Right cardiac atrium (tissue), 5 donors: ENCODE measurements at regions not wholly inside any gene's neighbourhood (a gene's known extent, or its start where the extent isn't known, plus 50 kb on each side); places are given as distances from the start of the nearest gene placed in this dataset.

Experiments used
- ATAC-seq, 2 donors: fragments of 200-7000 bp; cut with Tn5 transposase; one replicate each; pipeline versions ENCODE4 v1.8.0 to v1.9.1; 2020; ENCODE audit warnings: moderate library complexity in 2 of 2, mild to moderate bottlenecking in 1 of 2
- DNase-seq, 3 donors: peaks; one replicate each; pipeline ENCODE4 v3.0.0-alpha.2; 2020
- H3K27ac ChIP-seq: one replicate; pipeline ENCODE4 v1.5.1; 2013; ENCODE audit warnings: mild to moderate bottlenecking, low read length, control low read depth, moderate library complexity
- H3K27me3 ChIP-seq: one replicate; pipeline ENCODE4 v1.6.1; 2013; ENCODE audit not compliant: control insufficient read depth, insufficient read depth
- H3K4me1 ChIP-seq: one replicate; pipeline ENCODE4 v1.6.1; 2013; ENCODE audit warnings: low read length; ENCODE audit not compliant: control insufficient read depth, insufficient read depth
- H3K4me3 ChIP-seq: one replicate; pipeline ENCODE4 v1.5.1; 2013; ENCODE audit warnings: low read length, control low read depth
- H3K9me3 ChIP-seq: one replicate; pipeline ENCODE4 v1.6.1; 2013; ENCODE audit warnings: low read length; ENCODE audit not compliant: control insufficient read depth
- WGBS: extraction: QIAGEN DNeasy Blood & Tissue Kit; methylation state at CpG from one replicate; pipeline ENCODE4 v1.1.7; 2013; 5-methylcytosine and 5-hydroxymethylcytosine counted together
- intact Hi-C, 4 donors: fragments of 100-400 bp; cut with DNase I; formaldehyde crosslinking; loops; one replicate each; pipeline versions ENCODE4 v1.11.0 to v1.14.0; 2022 to 2023
- donor health status: healthy with polysubstance abuse.
- donor health status: DM: no; HTN: yes; CAD: no.
- donor health status: DM: no; HTN: no; CAD: no.
- donor health status: DM: no; HTN: yes; CAD: no; lungs with severe emphysema.
- donor health status: DM: yes; HTN: yes; CAD: no.

- Histone ChIP-seq H3K4me1 (no peaks in the 10 kb centered on the region), H3K27me3 (no peaks in the 10 kb centered on the region), H3K9me3 (no peaks in the 10 kb centered on the region), H3K4me3 (no peak overlapping the region), H3K27ac (no peak overlapping the region)
- intact Hi-C loops = no loop called here
- WGBS = 72% methylated on average over 7 of the region's 7 CpGs
- no peak for DNase-seq
- no peak for ATAC-seq
Observed at GRCh38 chr2:235235977-235236767, 257.7 kb upstream of the AGAP1 start.

DNA sequence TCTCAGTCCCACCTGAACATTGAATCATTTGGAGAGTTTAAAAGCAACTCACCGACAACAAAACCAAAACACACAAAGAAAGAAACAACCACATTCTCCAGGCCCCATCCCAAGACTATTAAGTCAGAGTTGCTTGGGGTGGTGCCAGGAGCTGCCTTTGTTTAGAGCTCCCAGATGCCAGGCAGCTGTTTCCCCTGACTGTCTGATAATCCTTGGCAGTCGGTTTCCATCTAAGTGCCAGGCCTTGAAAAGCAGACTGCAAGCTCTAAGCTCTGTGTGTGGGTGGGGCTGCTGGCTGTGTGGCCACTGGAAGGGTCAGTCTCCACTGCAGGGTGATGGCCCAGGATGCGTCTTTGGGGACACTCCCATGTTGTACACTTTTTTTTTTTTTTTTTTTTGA is 255.3 kb upstream of the AGAP1 start:
- Histone ChIP-seq H3K27ac (no peak overlapping the region), H3K27me3 (no peaks in the 10 kb centered on the region), H3K9me3 (no peaks in the 10 kb centered on the region), H3K4me3 (no peak overlapping the region), H3K4me1 (no peaks in the 10 kb centered on the region)
- DNase-seq = peak; percentile 87 to 92 (median 88)
- peak; percentile 94 to 95 for ATAC-seq
- 10% methylated on average over 3 of the region's 3 CpGs for WGBS
- intact Hi-C loops = no loop called here

GRCh38 chr2:235240574-235240973 is 253.3 kb upstream of the AGAP1 start:
- H3K9me3 ChIP-seq = no peaks in the 10 kb centered on the region
- DNase-seq (no peak), ATAC-seq (no peak)
- H3K4me3 ChIP-seq = no peak overlapping the region
- no peak overlapping the region for H3K27ac ChIP-seq
- H3K27me3 ChIP-seq = no peaks in the 10 kb centered on the region
- 85% methylated on average over 5 of the region's 5 CpGs for WGBS
- no peaks in the 10 kb centered on the region for H3K4me1 ChIP-seq
- intact Hi-C loops = no loop called here

- ATAC-seq (no peak), DNase-seq (no peak)
- WGBS = 51% methylated on average over 8 of the region's 8 CpGs
- Histone ChIP-seq H3K9me3 (no peaks in the 10 kb centered on the region), H3K4me1 (no peaks in the 10 kb centered on the region), H3K27ac (no peak overlapping the region), H3K4me3 (no peak overlapping the region), H3K27me3 (no peaks in the 10 kb centered on the region)
- intact Hi-C loops = no loop called here
Observed at GRCh38 chr2:235244255-235245220, 249.3 kb upstream of the AGAP1 start.

GRCh38 chr2:235247001-235247400 is 246.8 kb upstream of the AGAP1 start:
- Histone ChIP-seq H3K27me3 (no peaks in the 10 kb centered on the region), H3K4me1 (no peaks in the 10 kb centered on the region), H3K9me3 (no peaks in the 10 kb centered on the region), H3K27ac (no peak overlapping the region), H3K4me3 (no peak overlapping the region)
- no peak for DNase-seq
- intact Hi-C loops = no loop called here
- ATAC-seq = no peak
- 87% methylated on average over 1 of the region's 1 CpG for WGBS

DNA sequence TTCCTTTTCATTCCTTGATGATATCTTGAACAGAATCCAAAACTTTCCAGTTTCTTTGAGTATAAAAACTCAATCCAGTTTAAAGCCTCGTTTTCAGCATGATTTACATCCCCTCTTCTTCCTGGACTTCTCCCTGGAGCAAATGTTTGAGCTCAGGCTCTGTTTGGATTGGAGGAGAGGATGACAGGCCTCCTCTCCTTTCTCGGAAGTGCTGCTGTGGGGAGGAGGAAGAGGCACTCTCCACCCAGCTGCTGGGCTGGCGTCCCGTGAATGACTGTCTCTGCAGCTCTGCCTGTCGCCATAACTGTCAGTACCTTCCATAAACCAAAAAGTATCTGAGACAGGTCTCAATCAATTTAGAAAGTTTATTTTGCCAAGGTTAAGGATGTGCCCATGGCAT is 238.2 kb upstream of the AGAP1 start:
- H3K4me1 ChIP-seq = no peaks in the 10 kb centered on the region
- WGBS = 28% methylated on average over 5 of the region's 5 CpGs
- no peak overlapping the region for H3K27ac ChIP-seq
- no peaks in the 10 kb centered on the region for H3K9me3 ChIP-seq
- ATAC-seq (peak; percentile 84), DNase-seq (peak; percentile 59 to 69 (median 67))
- H3K4me3 ChIP-seq = no peak overlapping the region
- intact Hi-C loops = no loop called here
- H3K27me3 ChIP-seq = no peaks in the 10 kb centered on the region

DNA sequence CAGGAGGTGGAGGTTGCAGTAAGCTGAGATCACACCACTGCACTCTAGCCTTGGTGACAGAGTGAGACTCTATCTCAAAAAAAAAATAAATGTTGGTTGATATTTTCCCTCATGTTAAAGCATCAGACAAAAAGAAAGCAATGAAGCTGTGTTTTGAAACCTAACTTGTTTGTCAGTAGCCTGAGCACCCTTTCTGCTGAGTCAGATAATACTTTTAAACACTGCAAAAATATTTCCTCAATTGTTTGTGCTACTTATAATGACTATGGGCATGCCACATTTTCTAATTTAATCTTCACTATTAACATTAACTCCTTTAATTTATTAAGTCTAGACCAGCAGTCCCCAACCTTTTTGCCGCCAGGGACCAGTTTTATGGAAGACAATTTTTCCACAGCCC is 236.3 kb upstream of the AGAP1 start:
- ATAC-seq (no peak), DNase-seq (no peak)
- no peak overlapping the region for H3K27ac ChIP-seq
- no peaks in the 10 kb centered on the region for H3K9me3 ChIP-seq
- no peaks in the 10 kb centered on the region for H3K27me3 ChIP-seq
- intact Hi-C loops = no loop called here
- 98% methylated on average over 1 of the region's 1 CpG for WGBS
- H3K4me1 ChIP-seq = no peaks in the 10 kb centered on the region
- no peak overlapping the region for H3K4me3 ChIP-seq

DNA sequence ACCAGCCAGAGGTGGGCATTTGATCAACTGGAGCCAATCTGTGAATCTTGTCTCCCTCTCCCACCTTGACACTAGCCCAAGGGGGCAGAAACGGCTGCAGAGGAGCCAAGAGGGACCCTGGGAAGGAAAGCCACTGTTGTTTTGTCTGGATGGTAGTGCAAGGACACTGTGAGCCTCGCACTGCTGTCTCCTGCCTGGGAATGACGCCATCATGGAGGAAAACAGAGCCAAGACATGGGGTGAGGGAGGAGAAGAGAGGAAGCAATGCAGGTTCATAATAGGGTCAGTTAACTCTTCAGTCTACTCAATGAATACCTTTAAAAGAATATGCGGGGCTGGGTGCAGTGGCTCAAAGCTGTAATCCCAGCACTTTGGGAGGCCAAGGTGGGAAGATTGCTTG is 231.1 kb upstream of the AGAP1 start:
- DNase-seq (peak in 1 of 3 donors; percentile 55), ATAC-seq (peak; percentile 29 to 56)
- peak overlapping the region; percentile 82 for H3K27ac ChIP-seq
- intact Hi-C loops = no loop called here
- H3K9me3 ChIP-seq = no peaks in the 10 kb centered on the region
- no peak overlapping the region for H3K4me3 ChIP-seq
- WGBS = 47% methylated on average over 4 of the region's 4 CpGs
- no peaks in the 10 kb centered on the region for H3K27me3 ChIP-seq
- no peaks in the 10 kb centered on the region for H3K4me1 ChIP-seq

DNA sequence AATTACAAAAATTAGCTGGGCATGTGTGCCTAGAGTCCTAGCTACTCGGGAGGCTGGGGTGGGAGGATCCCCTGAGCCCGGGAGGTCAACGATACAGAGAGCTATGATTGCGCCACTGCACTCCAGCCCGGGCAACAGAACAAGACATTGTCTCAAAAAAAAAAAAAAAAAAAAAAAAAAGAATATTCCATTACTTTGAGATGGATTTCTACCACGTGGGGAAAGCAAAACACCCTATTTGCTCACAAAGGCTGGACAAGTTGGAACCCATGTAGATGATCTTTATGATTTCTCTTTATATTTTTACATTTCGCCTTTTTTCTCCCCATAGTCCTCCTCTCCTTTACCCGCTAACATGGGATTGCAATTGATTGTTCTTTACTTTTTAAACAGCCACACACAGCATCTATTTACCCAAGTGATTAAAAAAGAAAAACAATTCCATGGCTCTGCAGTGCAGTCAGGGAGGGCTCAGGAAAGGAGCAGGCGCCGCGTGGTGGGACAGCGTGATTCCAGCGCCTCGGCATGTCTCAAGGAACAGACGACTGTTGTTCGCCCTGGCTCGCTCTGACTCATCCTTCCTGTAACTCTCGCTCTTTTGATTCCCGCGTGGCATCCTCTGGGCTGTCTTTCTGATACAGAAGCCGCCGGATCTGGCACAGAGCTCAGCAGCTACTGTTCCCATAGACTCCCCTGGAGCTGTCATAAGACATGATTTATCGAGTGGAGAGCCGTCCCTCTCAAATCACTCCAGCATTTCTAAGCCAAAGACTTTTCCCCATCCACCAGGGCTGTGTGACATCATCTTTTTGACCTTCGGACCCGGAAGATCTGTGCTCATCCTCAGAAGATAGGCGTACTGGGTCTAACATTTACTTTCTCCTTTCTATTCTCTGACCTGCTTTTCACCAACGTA is 230.4 kb upstream of the AGAP1 start:
- DNase-seq = peak; percentile 90 to 95 (median 94)
- Histone ChIP-seq H3K4me1 (no peaks in the 10 kb centered on the region), H3K9me3 (no peaks in the 10 kb centered on the region), H3K4me3 (no peak overlapping the region), H3K27ac (peak overlapping the region; percentile 9), H3K27me3 (no peaks in the 10 kb centered on the region)
- intact Hi-C loops = no loop called here
- 31% methylated on average over 28 of the region's 28 CpGs for WGBS
- ATAC-seq = peak; percentile 94

DNA sequence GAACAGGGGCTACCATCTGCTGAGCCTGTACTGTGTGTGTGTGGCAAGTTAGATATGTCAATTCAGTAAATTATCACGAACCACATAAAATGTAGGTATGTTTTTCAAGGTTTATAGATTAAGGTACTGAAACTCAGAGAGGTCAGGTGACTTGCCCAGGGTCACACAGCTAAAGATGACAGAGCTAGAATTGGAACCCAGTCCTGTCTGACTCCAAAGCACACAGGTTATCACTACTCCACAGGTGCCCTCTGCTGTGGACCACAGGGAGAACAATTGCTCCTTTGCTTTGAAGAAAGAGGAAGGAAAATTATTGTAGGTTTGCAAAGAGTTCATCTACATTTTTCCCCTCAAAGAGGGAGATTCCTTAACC is 229.7 kb upstream of the AGAP1 start:
- H3K4me3 ChIP-seq = no peak overlapping the region
- ATAC-seq (no peak), DNase-seq (no peak)
- no peaks in the 10 kb centered on the region for H3K27me3 ChIP-seq
- intact Hi-C loops = no loop called here
- 63% methylated on average over 1 of the region's 1 CpG for WGBS
- no peaks in the 10 kb centered on the region for H3K4me1 ChIP-seq
- no peaks in the 10 kb centered on the region for H3K9me3 ChIP-seq
- peak overlapping the region; percentile 9 for H3K27ac ChIP-seq
